SK-N-SH (cell line): ENCODE measurements at regions not wholly inside any gene's neighbourhood (a gene's known extent, or its start where the extent isn't known, plus 50 kb on each side); places are given as distances from the start of the nearest gene placed in this dataset.

Experiments
- CTCF ChIA-PET: fragments of 300-600, 350-600 bp; formaldehyde crosslinking; extraction: SDS; loops from one replicate; lab custom pipeline; 2021; lab: Yijun Ruan, JAX
- POLR2A ChIA-PET: fragments of 350-600 bp; sonication (Branson Sonifier 250); formaldehyde crosslinking; extraction: SDS; loops from one replicate; lab custom pipeline; 2020; ENCODE audit warnings: antibody characterized with exemption, inconsistent platforms; lab: Yijun Ruan, JAX
- DNase-seq: peaks from one replicate; pipeline ENCODE4 v3.0.0; 2012
- H2AFZ ChIP-seq: fragments of 200-600 bp; sonication (generic); 2 replicates; pipeline ENCODE4 v1.8.1; 2016; ENCODE audit warnings: antibody characterized with exemption, mild to moderate bottlenecking, low read depth
- H3F3A ChIP-seq: fragments of 200-600 bp; sonication (generic); replicated peaks from 2 replicates; pipeline ENCODE3; 2016; ENCODE audit warnings: antibody characterized with exemption, mild to moderate bottlenecking; ENCODE audit not compliant: insufficient read depth
- H3K27ac ChIP-seq, 2 experiments: fragments of 200-500 bp in 1 of 2; fragments of 200-600 bp in 1 of 2; sonication (Bioruptor generic) in 1 of 2; sonication (generic), shearing (Covaris generic) in 1 of 2; 2 replicates each; pipeline versions ENCODE4 v1.5.1 to v1.6.1; 2014 to 2016; ENCODE audit warnings: low read depth in 2 of 2, inconsistent platforms in 1 of 2, low read length in 1 of 2, mild to moderate bottlenecking in 1 of 2, mixed read lengths in 1 of 2
- H3K27me3 ChIP-seq: fragments of 200-600 bp; sonication (generic), shearing (Covaris generic); 2 replicates; pipeline ENCODE4 v1.6.1; 2016; ENCODE audit warnings: mixed run types; ENCODE audit not compliant: insufficient read depth
- H3K36me3 ChIP-seq, 2 experiments: fragments of 200-500 bp in 1 of 2; fragments of 200-600 bp in 1 of 2; sonication (Bioruptor generic) in 1 of 2; sonication (generic) in 1 of 2; replicated peaks in 1 of 2; 2 replicates each; pipeline versions ENCODE3 to v1.5.1; 2014 to 2016; ENCODE audit warnings: low read length in 1 of 2, mild to moderate bottlenecking in 1 of 2; ENCODE audit not compliant: insufficient read depth in 2 of 2, control insufficient read depth in 1 of 2
- H3K4me1 ChIP-seq, 2 experiments: fragments of 200-500 bp in 1 of 2; fragments of 200-600 bp in 1 of 2; sonication (Bioruptor generic) in 1 of 2; sonication (generic), shearing (Covaris generic) in 1 of 2; 2 replicates each; pipeline versions ENCODE4 v1.5.1 to v1.6.1; 2014 to 2016; ENCODE audit warnings: low read depth in 1 of 2, low read length in 1 of 2, mixed run types in 1 of 2; ENCODE audit not compliant: insufficient read depth in 2 of 2, control insufficient read depth in 1 of 2
- H3K4me2 ChIP-seq: fragments of 200-600 bp; sonication (generic), shearing (Covaris generic); 2 replicates; pipeline ENCODE4 v1.6.1; 2017; ENCODE audit warnings: mixed run types
- H3K4me3 ChIP-seq, 2 experiments: fragments of 200-500 bp in 1 of 2; fragments of 200-600 bp in 1 of 2; sonication (Bioruptor generic) in 1 of 2; sonication (generic), shearing (Covaris generic) in 1 of 2; 2 replicates each; pipeline versions ENCODE4 v1.5.1 to v1.8.1; 2014 to 2016; ENCODE audit warnings: low read depth in 2 of 2, inconsistent platforms in 1 of 2, low read length in 1 of 2, mild to moderate bottlenecking in 1 of 2, mixed read lengths in 1 of 2, moderate library complexity in 1 of 2
- H3K79me2 ChIP-seq: fragments of 200-600 bp; sonication (generic); 2 replicates; pipeline ENCODE4 v1.8.1; 2017; ENCODE audit warnings: mild to moderate bottlenecking; ENCODE audit not compliant: insufficient read depth
- H3K9ac ChIP-seq: fragments of 200-600 bp; sonication (generic); 2 replicates; pipeline ENCODE4 v1.6.1; 2017; ENCODE audit warnings: mixed run types
- H3K9me2 ChIP-seq: fragments of 200-600 bp; sonication (generic); 2 replicates; pipeline ENCODE4 v1.6.1; 2017; ENCODE audit warnings: mixed run types
- H3K9me3 ChIP-seq: fragments of 200-600 bp; sonication (generic); 2 replicates; pipeline ENCODE4 v1.6.1; 2017; ENCODE audit warnings: mixed run types, mild to moderate bottlenecking, moderate library complexity
- H4K20me1 ChIP-seq: fragments of 200-600 bp; sonication (generic); 2 replicates; pipeline ENCODE4 v1.6.1; 2017; ENCODE audit warnings: mild to moderate bottlenecking, mixed run types; ENCODE audit not compliant: insufficient read depth
- FOXJ3 ChIP-seq: sonication (generic); formaldehyde crosslinking; IDR thresholded peaks from 2 replicates; pipeline ENCODE4 v1.5.1; 2020; ENCODE audit warnings: mild to moderate bottlenecking, missing genetic modification reagents
- MEF2A ChIP-seq: IDR thresholded peaks from 2 replicates; pipeline ENCODE4 v1.4.0; 2012; ENCODE audit warnings: low read depth, borderline replicate concordance
- NFIC ChIP-seq: IDR thresholded peaks from 2 replicates; pipeline ENCODE4 v1.4.0; 2012; ENCODE audit warnings: borderline replicate concordance
- RCOR1 ChIP-seq: fragments of 150-350 bp; IDR thresholded peaks from 2 replicates; pipeline ENCODE4 v1.6.1; 2017; ENCODE audit warnings: antibody characterized with exemption, low read length
- RFX5 ChIP-seq: IDR thresholded peaks from 2 replicates; pipeline ENCODE4 v1.6.1; 2012; ENCODE audit warnings: mild to moderate bottlenecking, improper control_type of control experiment, low read length
- SMC3 ChIP-seq: IDR thresholded peaks from 2 replicates; pipeline ENCODE4 v1.6.1; 2012; ENCODE audit warnings: low read depth, low read length, improper control_type of control experiment
- TCF12 ChIP-seq: IDR thresholded peaks from 2 replicates; pipeline ENCODE4 v1.4.0; 2012
- TEAD4 ChIP-seq: IDR thresholded peaks from 2 replicates; pipeline ENCODE4 v1.4.0; 2012; ENCODE audit warnings: mild to moderate bottlenecking, borderline replicate concordance; ENCODE audit not compliant: insufficient read depth
- WGBS: methylation state at CpG from one replicate; pipeline ENCODE4 v1.1.6; 2017; ENCODE audit warnings: low lambda C conversion rate; 5-methylcytosine and 5-hydroxymethylcytosine counted together
- TF ChIP-seq, protein P1 (sequence below): IDR thresholded peaks from 2 replicates; pipeline ENCODE4 v1.4.0; 2012; ENCODE audit warnings: low read depth, borderline replicate concordance
- TF ChIP-seq, protein P2 (sequence below): IDR thresholded peaks from 2 replicates; pipeline ENCODE4 v1.4.0; 2012; ENCODE audit warnings: low read depth, borderline replicate concordance

DNA sequence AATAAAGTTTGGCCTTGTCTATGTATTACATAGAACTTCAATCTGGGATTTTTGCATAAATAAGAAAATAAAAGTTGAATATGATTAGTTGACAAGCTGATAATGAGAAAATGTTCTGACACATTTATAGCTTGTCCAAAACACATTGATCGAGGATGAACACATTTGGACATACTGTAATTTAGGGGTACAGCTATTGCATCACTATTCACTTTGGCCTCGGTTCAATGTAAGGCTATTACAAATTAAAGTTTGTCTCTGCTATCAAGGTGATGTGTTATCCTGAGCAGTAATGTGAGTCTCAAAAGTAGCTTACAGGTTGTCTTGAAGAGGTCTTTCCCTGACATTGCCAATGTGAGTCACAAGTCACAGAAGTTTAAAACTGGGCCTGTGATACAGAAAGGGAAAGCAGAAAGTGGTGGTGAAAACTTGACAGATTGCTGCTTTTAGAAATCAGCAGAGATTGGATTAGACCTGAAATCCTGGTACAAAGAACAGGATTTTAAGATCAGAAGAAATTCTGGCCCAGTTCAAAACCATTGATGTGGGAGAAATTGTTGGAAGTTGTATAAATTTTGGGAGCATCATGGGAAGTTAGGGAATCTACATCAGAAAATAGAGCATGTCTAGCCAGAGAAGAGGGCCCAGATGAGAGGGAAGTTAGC, 674.1 kb downstream of the NYAP2 start:
- 30% methylated on average over 2 of the region's 2 CpGs for WGBS
- Histone ChIP-seq H3K4me2 (no peak overlapping the region), H3K9ac (no peak overlapping the region), H3F3A (peaks cover under 1% of the 10 kb centered on the region), H3K9me3 (no peaks in the 10 kb centered on the region), H3K27me3 (no peaks in the 10 kb centered on the region), H4K20me1 (no peaks in the 10 kb centered on the region), H3K4me1 (no peaks in the 10 kb centered on the region), H2AFZ (0 out of 2 replicates have a peak overlapping the region, but pooled peaks have one; percentile 14), H3K79me2 (no peaks in the 10 kb centered on the region), H3K27ac (no peak overlapping the region), H3K36me3 (no peaks in the 10 kb centered on the region), H3K9me2 (no peaks in the 10 kb centered on the region), H3K4me3 (no peak overlapping the region)
- TF ChIP-seq RCOR1 (no peak), RFX5 (no peak), TEAD4 (no peak), TCF12 (no peak), SMC3 (no peak), NFIC (no peak), FOXJ3 (CRISPR knock-in tag) (no peak)
- TF ChIP-seq, protein P1, sequence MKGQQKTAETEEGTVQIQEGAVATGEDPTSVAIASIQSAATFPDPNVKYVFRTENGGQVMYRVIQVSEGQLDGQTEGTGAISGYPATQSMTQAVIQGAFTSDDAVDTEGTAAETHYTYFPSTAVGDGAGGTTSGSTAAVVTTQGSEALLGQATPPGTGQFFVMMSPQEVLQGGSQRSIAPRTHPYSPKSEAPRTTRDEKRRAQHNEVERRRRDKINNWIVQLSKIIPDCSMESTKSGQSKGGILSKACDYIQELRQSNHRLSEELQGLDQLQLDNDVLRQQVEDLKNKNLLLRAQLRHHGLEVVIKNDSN = no peak
- DNase-seq = no peak
- ChIA-PET CTCF (no interaction called here), POLR2A (interaction anchor here (0.5 kb wide), 1 partner anchor 31 kb away, joined by 3 read pairs; no protein-coding TSS in a partner anchor)

DNA sequence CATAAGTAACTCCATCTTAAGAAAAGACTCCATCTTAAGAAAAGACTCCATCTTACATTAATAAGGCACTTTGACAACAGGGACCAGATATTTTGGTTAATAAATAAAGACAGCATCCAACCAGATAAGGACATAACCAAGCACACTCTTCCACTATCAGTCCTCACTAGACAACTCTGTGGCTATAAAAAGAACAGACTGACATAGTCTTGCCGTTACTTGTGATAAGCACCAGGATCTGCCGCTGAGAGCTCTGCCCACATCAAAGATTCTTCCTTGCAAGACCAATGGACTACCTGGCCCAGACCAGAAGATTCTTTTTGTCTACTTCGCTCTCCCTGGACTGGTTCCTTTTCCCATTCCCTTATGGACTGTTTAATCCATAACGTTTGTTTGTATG, 667.4 kb downstream of the NYAP2 start:
- no peaks in the 10 kb centered on the region for H3K36me3 ChIP-seq
- no peak overlapping the region for H3K4me3 ChIP-seq
- H2AFZ ChIP-seq = no peak overlapping the region
- no peaks in the 10 kb centered on the region for H3K9me3 ChIP-seq
- WGBS = 54% methylated on average over 4 of the region's 4 CpGs
- H3F3A ChIP-seq = no peaks in the 10 kb centered on the region
- H3K9me2 ChIP-seq = no peaks in the 10 kb centered on the region
- CTCF ChIA-PET = no interaction called here
- no peak overlapping the region for H3K9ac ChIP-seq
- no peak overlapping the region for H3K4me2 ChIP-seq
- no peak for TF ChIP-seq MEF2A
- TF ChIP-seq, protein P2, sequence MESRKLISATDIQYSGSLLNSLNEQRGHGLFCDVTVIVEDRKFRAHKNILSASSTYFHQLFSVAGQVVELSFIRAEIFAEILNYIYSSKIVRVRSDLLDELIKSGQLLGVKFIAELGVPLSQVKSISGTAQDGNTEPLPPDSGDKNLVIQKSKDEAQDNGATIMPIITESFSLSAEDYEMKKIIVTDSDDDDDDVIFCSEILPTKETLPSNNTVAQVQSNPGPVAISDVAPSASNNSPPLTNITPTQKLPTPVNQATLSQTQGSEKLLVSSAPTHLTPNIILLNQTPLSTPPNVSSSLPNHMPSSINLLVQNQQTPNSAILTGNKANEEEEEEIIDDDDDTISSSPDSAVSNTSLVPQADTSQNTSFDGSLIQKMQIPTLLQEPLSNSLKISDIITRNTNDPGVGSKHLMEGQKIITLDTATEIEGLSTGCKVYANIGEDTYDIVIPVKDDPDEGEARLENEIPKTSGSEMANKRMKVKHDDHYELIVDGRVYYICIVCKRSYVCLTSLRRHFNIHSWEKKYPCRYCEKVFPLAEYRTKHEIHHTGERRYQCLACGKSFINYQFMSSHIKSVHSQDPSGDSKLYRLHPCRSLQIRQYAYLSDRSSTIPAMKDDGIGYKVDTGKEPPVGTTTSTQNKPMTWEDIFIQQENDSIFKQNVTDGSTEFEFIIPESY = no peak
- H3K27me3 ChIP-seq = no peaks in the 10 kb centered on the region
- no peaks in the 10 kb centered on the region for H3K79me2 ChIP-seq
- H3K27ac ChIP-seq = no peak overlapping the region
- H3K4me1 ChIP-seq = peaks cover 0 to 8% of the 10 kb centered on the region in 2 experiments; a peak in 1 of 4 replicates
- POLR2A ChIA-PET = no interaction called here
- H4K20me1 ChIP-seq = no peaks in the 10 kb centered on the region
- DNase-seq = no peak
